GM18858 (cell line): ENCODE measurements at regions not wholly inside any gene's neighbourhood (a gene's known extent, or its start where the extent isn't known, plus 50 kb on each side); places are given as distances from the start of the nearest gene placed in this dataset.
"Not testable (repeated sequence)": the region's sequence is repeated elsewhere in the genome, so short reads cannot be mapped to it uniquely, and the experiment has no call there.

Experiments
- ATAC-seq: cut with Tn5 transposase; IDR thresholded peaks from one replicate; pipeline ENCODE4 v1.9.1; 2021; ENCODE audit not compliant: unreplicated experiment

- ATAC-seq, result no peak
Measured at GRCh38 chr2:125341353-125341752, 1314.6 kb upstream of the GYPC start.

- not testable (repeated sequence) for ATAC-seq
Measured at GRCh38 chr2:125353542-125353941, 1302.4 kb upstream of the GYPC start.

- no peak for ATAC-seq
Measured at GRCh38 chr2:125364192-125364983, 1291.6 kb upstream of the GYPC start.

GRCh38 chr2:125364984-125365265 lies 1291.0 kb upstream of the GYPC start:
- ATAC-seq, result no peak

GRCh38 chr2:125371867-125372266 lies 1284.1 kb upstream of the GYPC start:
- ATAC-seq, result no peak

GRCh38 chr2:125373293-125373692 lies 1282.7 kb upstream of the GYPC start:
- ATAC-seq, result no peak

- ATAC-seq, result peak; percentile 42
Measured at GRCh38 chr2:125386074-125386473, 1269.9 kb upstream of the GYPC start.

GRCh38 chr2:125397535-125398251 lies 1258.3 kb upstream of the GYPC start:
- peak; percentile 91 for ATAC-seq

GRCh38 chr2:125398738-125399524 lies 1257.0 kb upstream of the GYPC start:
- peak; percentile 40 for ATAC-seq

- ATAC-seq, result no peak
Measured at GRCh38 chr2:125405816-125406215, 1250.1 kb upstream of the GYPC start.

- no peak for ATAC-seq
Measured at GRCh38 chr2:125408874-125409538, 1247.0 kb upstream of the GYPC start.

GRCh38 chr2:125418483-125418882 lies 1237.5 kb upstream of the GYPC start:
- no peak for ATAC-seq

- not testable (repeated sequence) for ATAC-seq
Measured at GRCh38 chr2:125422198-125422770, 1233.7 kb upstream of the GYPC start.

GRCh38 chr2:125424266-125424785 lies 1231.6 kb upstream of the GYPC start:
- ATAC-seq, result no peak

- ATAC-seq, result no peak
Measured at GRCh38 chr2:125427721-125428315, 1228.1 kb upstream of the GYPC start.

- no peak for ATAC-seq
Measured at GRCh38 chr2:125444106-125444505, 1211.9 kb upstream of the GYPC start.

- ATAC-seq, result no peak
Measured at GRCh38 chr2:125445495-125445894, 1210.5 kb upstream of the GYPC start.

- ATAC-seq, result no peak
Measured at GRCh38 chr2:125450092-125450491, 1205.9 kb upstream of the GYPC start.

- no peak for ATAC-seq
Measured at GRCh38 chr2:125455110-125455509, 1200.8 kb upstream of the GYPC start.

GRCh38 chr2:125456693-125457363 lies 1199.1 kb upstream of the GYPC start:
- ATAC-seq, result no peak
